C4-2B (cell line): ENCODE measurements at regions not wholly inside any gene's neighbourhood (a gene's known extent, or its start where the extent isn't known, plus 50 kb on each side); places are given as distances from the start of the nearest gene placed in this dataset.

ENCODE experiments used
- H3K27ac ChIP-seq: fragments of 450-650 bp; 2 replicates; pipeline ENCODE4 v1.5.1; 2017
- CTCF ChIP-seq: fragments of 450-650 bp; conservative IDR thresholded peaks from 2 replicates; pipeline ENCODE4 v1.5.1; 2017; ENCODE audit warnings: mild to moderate bottlenecking
- ZFX ChIP-seq: fragments of 450-650 bp; IDR thresholded peaks from 2 replicates; pipeline ENCODE4 v1.6.1; 2017

DNA sequence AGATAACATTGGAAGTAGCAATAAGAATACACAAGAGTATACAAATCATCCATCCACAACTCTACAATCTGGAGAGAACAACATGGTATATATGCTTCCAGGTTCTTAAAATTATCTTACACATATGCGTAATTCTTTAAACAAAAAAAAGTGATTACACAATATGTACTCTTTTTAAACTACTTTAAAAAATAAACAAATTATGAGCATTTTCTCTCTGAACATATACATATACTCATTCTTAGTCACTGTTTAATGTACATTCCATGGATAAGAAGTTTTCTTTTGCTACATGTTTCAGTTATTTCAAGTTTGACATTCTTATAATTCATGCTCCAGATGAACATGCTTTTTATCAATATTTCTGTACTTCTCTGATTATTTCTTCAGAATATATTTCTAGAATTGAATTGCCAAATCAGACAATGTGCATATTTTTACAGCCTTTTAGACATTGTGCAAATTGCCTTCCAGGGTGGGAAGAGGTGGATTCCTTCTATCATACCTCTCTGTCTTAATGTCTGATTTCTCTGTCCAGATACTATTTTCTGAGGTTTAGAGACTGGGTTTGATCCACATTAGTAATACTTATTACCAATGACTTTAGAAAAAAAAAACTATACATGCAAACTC lies 551.6 kb downstream of the METTL15 start:
- H3K27ac ChIP-seq = no peak overlapping the region
- TF ChIP-seq CTCF (no peak), ZFX (no peak)

GRCh38 chr11:28657378-28658030 lies 549.3 kb downstream of the METTL15 start:
- TF ChIP-seq CTCF = no peak
- no peak for TF ChIP-seq ZFX
- no peak overlapping the region for H3K27ac ChIP-seq

- TF ChIP-seq ZFX (no peak), CTCF (no peak)
- no peak overlapping the region for H3K27ac ChIP-seq
Measured at GRCh38 chr11:28654191-28654590, 546.0 kb downstream of the METTL15 start.

DNA sequence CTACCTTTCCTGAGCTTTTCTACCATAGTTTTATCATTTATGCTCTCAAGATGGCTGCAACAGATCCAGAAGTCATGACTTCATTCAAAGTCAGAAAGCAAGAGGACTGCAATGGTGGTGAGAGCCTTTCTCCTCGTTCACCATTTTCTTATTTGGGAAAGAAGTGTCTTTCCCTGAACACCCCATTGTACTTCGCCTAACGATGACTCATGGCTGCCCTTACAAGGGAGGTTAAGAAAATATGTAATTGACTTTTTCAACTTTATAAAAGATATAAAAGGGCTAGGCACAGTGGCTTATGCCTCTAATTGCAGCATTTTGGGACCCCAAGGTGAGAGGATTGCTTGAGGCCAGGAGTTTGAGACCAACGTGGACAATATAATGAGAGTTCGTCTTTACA lies 541.7 kb downstream of the METTL15 start:
- TF ChIP-seq CTCF = no peak
- TF ChIP-seq ZFX = no peak
- H3K27ac ChIP-seq = no peak overlapping the region

DNA sequence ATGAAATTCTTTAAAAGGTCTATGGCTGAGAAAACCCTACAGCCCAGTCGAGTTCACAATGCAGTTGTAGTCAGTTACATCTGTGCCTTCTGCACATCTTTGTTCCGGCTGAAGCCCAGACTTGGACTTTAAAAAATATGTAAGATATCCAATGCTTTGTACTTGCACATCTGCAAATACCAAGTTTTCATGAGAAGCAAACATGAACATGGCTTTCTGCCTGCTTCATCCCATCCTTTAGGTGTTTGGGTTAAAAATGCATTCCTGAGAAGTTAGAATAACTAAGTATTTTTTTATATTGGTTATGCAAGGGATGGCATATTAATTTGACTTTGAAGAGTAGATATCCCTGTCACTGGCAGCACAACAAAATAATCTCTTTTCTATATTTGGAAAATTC lies 528.4 kb downstream of the METTL15 start:
- no peak overlapping the region for H3K27ac ChIP-seq
- TF ChIP-seq CTCF (no peak), ZFX (no peak)

- TF ChIP-seq ZFX = no peak
- TF ChIP-seq CTCF = no peak
- H3K27ac ChIP-seq = no peak overlapping the region
Measured at GRCh38 chr11:28636033-28636432, 527.8 kb downstream of the METTL15 start.

DNA sequence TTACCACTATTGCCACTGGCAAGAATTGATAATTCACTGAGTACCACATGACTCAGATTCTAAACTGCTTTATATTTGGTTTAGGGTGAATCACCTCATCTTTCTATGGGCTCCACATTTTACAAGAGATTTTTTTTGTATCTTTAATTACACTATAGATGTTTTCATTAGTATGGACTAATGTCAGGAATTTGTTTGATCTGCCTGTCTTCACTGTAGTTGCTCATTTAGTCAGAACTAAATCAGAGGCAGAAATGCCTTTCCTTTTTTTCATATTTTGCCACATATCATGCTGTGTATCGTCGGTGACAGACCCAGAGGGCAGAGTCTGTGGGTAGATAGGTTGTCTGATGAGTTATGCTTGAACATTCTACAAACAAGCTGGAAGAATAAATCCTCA lies 524.1 kb downstream of the METTL15 start:
- no peak for TF ChIP-seq CTCF
- TF ChIP-seq ZFX = no peak

More for the DNA sequence above, 524.1 kb downstream of the METTL15 start:
- no peak overlapping the region for H3K27ac ChIP-seq
